ENCODE measurements at regions not wholly inside any gene's neighbourhood (a gene's known extent, or its start where the extent isn't known, plus 50 kb on each side); places are given as distances from the start of the nearest gene placed in this dataset.

DNA sequence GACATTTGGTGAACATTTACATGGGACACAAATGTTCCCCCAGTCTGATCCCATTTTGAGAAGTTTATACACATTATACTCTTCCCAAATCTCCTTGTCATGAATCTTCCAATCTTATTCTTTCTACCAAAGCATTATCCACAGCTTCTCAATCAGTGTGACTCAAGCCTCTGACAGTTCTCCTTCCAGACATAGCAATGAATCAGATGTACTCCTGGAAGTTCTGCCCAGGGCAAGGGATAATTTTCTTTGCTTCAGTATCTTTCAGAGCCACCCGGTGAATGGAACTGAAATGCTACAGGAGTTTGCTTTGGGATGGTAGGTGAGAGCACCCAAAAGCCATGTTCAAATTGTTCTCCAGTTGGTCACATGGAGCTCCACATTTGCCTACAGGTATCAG is 145.5 kb downstream of the ANXA5 start:
- Mint-ChIP-seq H3K27me3 (ENCODE audit: low read depth) (no peaks in the 10 kb centered on the region), H3K9me3 (peaks cover 8% of the 10 kb centered on the region), H3K4me3 (no peak overlapping the region), H3K36me3 (ENCODE audit: low read depth) (peaks cover 4% of the 10 kb centered on the region), H3K4me1 (no peaks in the 10 kb centered on the region), H3K27ac (ENCODE audit: unreplicated experiment) (no peak overlapping the region)
- DNase-seq (ENCODE audit: low read depth, low spot score): no peak
- TF ChIP-seq, protein P1, sequence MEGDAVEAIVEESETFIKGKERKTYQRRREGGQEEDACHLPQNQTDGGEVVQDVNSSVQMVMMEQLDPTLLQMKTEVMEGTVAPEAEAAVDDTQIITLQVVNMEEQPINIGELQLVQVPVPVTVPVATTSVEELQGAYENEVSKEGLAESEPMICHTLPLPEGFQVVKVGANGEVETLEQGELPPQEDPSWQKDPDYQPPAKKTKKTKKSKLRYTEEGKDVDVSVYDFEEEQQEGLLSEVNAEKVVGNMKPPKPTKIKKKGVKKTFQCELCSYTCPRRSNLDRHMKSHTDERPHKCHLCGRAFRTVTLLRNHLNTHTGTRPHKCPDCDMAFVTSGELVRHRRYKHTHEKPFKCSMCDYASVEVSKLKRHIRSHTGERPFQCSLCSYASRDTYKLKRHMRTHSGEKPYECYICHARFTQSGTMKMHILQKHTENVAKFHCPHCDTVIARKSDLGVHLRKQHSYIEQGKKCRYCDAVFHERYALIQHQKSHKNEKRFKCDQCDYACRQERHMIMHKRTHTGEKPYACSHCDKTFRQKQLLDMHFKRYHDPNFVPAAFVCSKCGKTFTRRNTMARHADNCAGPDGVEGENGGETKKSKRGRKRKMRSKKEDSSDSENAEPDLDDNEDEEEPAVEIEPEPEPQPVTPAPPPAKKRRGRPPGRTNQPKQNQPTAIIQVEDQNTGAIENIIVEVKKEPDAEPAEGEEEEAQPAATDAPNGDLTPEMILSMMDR (conservative IDR thresholded peaks at IDR 0.05): no peak

DNA sequence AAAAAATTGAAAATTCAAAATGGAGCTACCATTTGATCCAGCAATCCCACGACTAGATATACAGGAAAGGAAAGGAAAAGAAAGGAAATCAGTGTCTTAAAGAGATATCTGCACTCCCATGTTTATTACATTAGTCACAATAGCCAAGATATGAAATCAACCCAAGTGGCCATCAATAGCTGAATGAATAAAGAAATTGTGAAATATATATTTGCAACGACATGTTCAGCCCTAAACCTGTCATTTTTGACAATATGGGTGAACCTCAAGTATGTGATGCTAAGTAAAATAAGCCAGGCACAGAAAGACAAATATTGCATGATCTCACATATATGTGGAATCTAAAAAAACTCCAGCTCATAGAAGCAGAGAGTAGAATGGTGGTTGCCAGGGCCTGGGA is 155.1 kb downstream of the ANXA5 start:
- peaks cover 4% of the 10 kb centered on the region for H3K36me3 Mint-ChIP-seq (ENCODE audit: low read depth)
- H3K27ac Mint-ChIP-seq (ENCODE audit: unreplicated experiment): no peak overlapping the region
- TF ChIP-seq, protein P1 (conservative IDR thresholded peaks at IDR 0.05): no peak
- no peaks in the 10 kb centered on the region for H3K27me3 Mint-ChIP-seq (ENCODE audit: low read depth)
- no peak for DNase-seq (ENCODE audit: low read depth, low spot score)
- peaks cover 10% of the 10 kb centered on the region for H3K9me3 Mint-ChIP-seq
- H3K4me1 Mint-ChIP-seq: no peaks in the 10 kb centered on the region
- no peak overlapping the region for H3K4me3 Mint-ChIP-seq

DNA sequence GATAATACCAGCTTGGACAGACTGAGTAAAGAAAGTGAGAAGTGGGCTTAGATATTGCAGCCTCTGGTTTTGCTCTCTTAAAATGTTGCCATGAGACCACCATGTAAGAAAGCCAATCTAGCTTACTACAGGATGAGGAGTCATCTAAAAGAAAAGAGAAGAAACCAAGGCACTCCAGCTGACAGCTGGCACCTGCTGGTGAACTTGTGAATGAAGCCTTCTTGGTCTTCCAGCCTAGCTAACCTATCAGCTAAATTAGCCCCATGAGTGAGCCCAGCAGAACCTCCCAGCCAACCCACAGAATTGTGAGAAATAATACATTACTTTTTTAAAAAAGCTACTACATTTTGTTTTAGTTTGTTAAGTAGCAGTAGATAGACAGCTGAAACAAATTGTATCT is 154.5 kb upstream of the QRFPR start:
- H3K27ac Mint-ChIP-seq (ENCODE audit: unreplicated experiment): no peak overlapping the region
- no peak for DNase-seq (ENCODE audit: low read depth, low spot score)
- no peaks in the 10 kb centered on the region for H3K36me3 Mint-ChIP-seq (ENCODE audit: low read depth)
- peaks cover 2% of the 10 kb centered on the region for H3K9me3 Mint-ChIP-seq
- no peaks in the 10 kb centered on the region for H3K27me3 Mint-ChIP-seq (ENCODE audit: low read depth)
- TF ChIP-seq, protein P1 (conservative IDR thresholded peaks at IDR 0.05): no peak
- no peaks in the 10 kb centered on the region for H3K4me1 Mint-ChIP-seq
- H3K4me3 Mint-ChIP-seq: no peak overlapping the region

DNA sequence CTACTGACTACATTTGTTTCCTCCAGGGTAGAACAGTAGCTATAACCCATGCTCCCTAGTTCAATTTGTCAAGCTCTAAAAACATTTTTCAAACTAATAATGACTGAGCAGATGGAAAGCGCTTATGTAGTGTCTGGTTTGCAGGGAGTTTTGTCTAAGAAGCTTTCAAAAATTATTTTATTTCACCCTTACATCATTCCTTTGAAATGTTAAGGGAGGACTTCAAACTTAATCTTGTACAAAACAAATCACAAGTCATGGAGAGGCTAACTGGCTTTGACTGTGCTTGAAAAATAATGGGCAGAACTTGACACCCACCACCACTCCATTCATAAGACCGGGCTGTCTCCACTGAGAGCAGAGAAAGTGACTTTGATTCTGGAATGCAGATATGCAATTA is 153.4 kb upstream of the QRFPR start:
- Mint-ChIP-seq H3K27me3 (ENCODE audit: low read depth) (no peaks in the 10 kb centered on the region), H3K9me3 (peaks cover 2% of the 10 kb centered on the region), H3K4me3 (no peak overlapping the region), H3K4me1 (no peaks in the 10 kb centered on the region), H3K36me3 (ENCODE audit: low read depth) (no peaks in the 10 kb centered on the region), H3K27ac (ENCODE audit: unreplicated experiment) (no peak overlapping the region)
- no peak for DNase-seq (ENCODE audit: low read depth, low spot score)
- TF ChIP-seq, protein P1 (conservative IDR thresholded peaks at IDR 0.05): no peak

DNA sequence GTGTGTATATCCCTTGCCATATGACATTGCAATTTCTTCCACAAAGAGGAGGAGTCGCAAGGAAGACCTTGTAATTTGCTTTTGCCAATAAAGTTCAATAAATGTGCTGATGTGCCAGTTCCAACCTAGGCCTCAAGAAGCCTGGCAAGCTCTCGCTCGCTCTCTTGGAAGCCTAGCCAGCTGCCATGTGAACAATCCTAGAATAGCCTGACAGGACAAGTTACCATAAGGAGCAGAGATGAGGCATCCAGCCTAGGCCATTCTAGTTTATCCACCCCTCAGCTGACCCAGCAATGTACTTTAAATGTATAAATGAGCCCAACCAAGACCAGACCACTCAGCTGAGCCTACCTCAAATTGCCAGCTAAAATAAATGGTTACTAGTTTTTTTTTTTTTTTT is 145.7 kb upstream of the QRFPR start:
- TF ChIP-seq, protein P1 (conservative IDR thresholded peaks at IDR 0.05): no peak
- Mint-ChIP-seq H3K4me3 (no peak overlapping the region), H3K27ac (ENCODE audit: unreplicated experiment) (no peak overlapping the region), H3K9me3 (peaks cover 2% of the 10 kb centered on the region), H3K27me3 (ENCODE audit: low read depth) (no peaks in the 10 kb centered on the region), H3K4me1 (no peaks in the 10 kb centered on the region), H3K36me3 (ENCODE audit: low read depth) (no peaks in the 10 kb centered on the region)
- DNase-seq (ENCODE audit: low read depth, low spot score): no peak

Measured in neural crest cell (in vitro differentiated cells).